Mucosa of descending colon (tissue), 3 donors: ENCODE measurements at regions not wholly inside any gene's neighbourhood (a gene's known extent, or its start where the extent isn't known, plus 50 kb on each side); places are given as distances from the start of the nearest gene placed in this dataset.
A peak's percentile ranks its signal among the peaks of the same experiment; 100 is the strongest.

Experiments
- ATAC-seq: fragments of 200-7000 bp; cut with Tn5 transposase; one replicate; pipeline ENCODE4 v1.9.1; 2020; ENCODE audit warnings: mild to moderate bottlenecking, moderate library complexity
- DNase-seq, 3 donors: peaks; one replicate each; pipeline ENCODE4 v3.0.0-alpha.2; 2020
- H3K36me3 ChIP-seq: fragments of 200-600 bp; one replicate; pipeline ENCODE4 v1.8.0; 2021; ENCODE audit warnings: low read depth, mild to moderate bottlenecking
- H3K4me1 ChIP-seq: fragments of 200-600 bp; one replicate; pipeline ENCODE4 v1.8.0; 2021; ENCODE audit warnings: low read depth, mild to moderate bottlenecking
- H3K4me3 ChIP-seq: fragments of 200-600 bp; one replicate; pipeline ENCODE4 v1.8.0; 2021; ENCODE audit warnings: mild to moderate bottlenecking
- H3K9me3 ChIP-seq: fragments of 200-600 bp; one replicate; pipeline ENCODE4 v1.8.0; 2021; ENCODE audit warnings: mild to moderate bottlenecking
- intact Hi-C, 2 donors: fragments of 100-400 bp; cut with DNase I in 1 of 2; cut with micrococcal nuclease in 1 of 2; formaldehyde crosslinking; loops; one replicate each; pipeline versions ENCODE4 v1.11.0 to v1.11.1; 2022; cut with DNase I, micrococcal nuclease
- TF ChIP-seq, protein P1 (sequence below): fragments of 200-600 bp; IDR thresholded peaks from one replicate; pipeline ENCODE4 v1.8.0; 2022; ENCODE audit warnings: antibody characterized with exemption, mild to moderate bottlenecking
- donor health status: DM: no; HTN: no; CAD: no; lungs with moderate emphysema.
- donor health status: DM: no; HTN: no; CAD: no.
- donor health status: DM: no; HTN: yes; CAD: no.

GRCh38 chr1:195428927-195429326, 1179.3 kb downstream of the KCNT2 start:
- H3K4me1 ChIP-seq: no peaks in the 10 kb centered on the region
- no peaks in the 10 kb centered on the region for H3K36me3 ChIP-seq
- intact Hi-C loops: no loop called here
- DNase-seq (no peak), ATAC-seq (no peak)
- TF ChIP-seq, protein P1, sequence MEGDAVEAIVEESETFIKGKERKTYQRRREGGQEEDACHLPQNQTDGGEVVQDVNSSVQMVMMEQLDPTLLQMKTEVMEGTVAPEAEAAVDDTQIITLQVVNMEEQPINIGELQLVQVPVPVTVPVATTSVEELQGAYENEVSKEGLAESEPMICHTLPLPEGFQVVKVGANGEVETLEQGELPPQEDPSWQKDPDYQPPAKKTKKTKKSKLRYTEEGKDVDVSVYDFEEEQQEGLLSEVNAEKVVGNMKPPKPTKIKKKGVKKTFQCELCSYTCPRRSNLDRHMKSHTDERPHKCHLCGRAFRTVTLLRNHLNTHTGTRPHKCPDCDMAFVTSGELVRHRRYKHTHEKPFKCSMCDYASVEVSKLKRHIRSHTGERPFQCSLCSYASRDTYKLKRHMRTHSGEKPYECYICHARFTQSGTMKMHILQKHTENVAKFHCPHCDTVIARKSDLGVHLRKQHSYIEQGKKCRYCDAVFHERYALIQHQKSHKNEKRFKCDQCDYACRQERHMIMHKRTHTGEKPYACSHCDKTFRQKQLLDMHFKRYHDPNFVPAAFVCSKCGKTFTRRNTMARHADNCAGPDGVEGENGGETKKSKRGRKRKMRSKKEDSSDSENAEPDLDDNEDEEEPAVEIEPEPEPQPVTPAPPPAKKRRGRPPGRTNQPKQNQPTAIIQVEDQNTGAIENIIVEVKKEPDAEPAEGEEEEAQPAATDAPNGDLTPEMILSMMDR: no peak
- no peaks in the 10 kb centered on the region for H3K9me3 ChIP-seq
- H3K4me3 ChIP-seq: no peak overlapping the region

DNA sequence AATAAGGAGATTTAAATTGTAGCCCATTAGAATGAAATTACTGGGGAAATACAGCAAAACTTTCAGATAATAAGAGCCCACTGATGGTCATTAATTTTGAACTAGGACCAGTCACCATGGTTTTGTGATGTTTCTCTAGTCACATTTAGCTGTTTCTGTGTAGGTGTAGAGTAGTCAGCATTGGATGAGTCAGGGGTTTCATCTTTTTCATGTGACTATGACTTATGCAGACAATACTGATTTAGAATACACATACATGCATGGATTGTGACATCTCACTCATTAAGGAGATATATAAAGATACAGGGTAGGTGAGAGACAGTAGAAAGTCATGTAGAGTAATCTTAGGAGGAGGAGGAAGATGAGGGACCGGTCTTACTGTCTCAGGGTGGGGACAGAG, 1192.7 kb downstream of the KCNT2 start:
- intact Hi-C loops: no loop called here
- no peaks in the 10 kb centered on the region for H3K36me3 ChIP-seq
- no peaks in the 10 kb centered on the region for H3K4me1 ChIP-seq
- TF ChIP-seq, protein P1: no peak
- no peak overlapping the region for H3K4me3 ChIP-seq
- ATAC-seq: no peak
- no peak for DNase-seq
- no peaks in the 10 kb centered on the region for H3K9me3 ChIP-seq

DNA sequence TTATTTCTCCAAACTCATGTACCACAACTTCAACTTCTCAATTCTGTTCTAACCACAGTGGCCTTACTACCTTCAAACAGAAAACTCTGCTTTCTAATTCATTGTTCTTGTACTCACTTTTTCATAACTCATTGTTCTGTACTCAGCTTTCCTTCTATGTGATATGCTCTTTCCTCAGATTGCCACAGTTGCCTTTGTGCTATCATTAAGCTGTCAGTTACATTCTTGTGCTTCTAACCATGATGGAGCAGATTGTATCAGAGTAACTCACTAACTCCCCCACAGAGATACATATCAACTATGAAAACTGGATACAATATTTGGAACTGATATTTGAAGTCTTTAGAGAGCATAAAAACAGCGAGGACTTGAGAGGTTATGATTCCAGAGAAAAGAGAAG, 1213.7 kb downstream of the KCNT2 start:
- no peaks in the 10 kb centered on the region for H3K36me3 ChIP-seq
- no peak for DNase-seq
- no peak overlapping the region for H3K4me3 ChIP-seq
- no peaks in the 10 kb centered on the region for H3K9me3 ChIP-seq
- H3K4me1 ChIP-seq: no peaks in the 10 kb centered on the region
- intact Hi-C loops: no loop called here
- ATAC-seq: no peak
- TF ChIP-seq, protein P1: no peak

GRCh38 chr1:195376190-195376589, 1232.0 kb downstream of the KCNT2 start:
- intact Hi-C loops: no loop called here
- ATAC-seq: no peak
- Histone ChIP-seq H3K36me3 (no peaks in the 10 kb centered on the region), H3K4me1 (no peaks in the 10 kb centered on the region), H3K9me3 (no peaks in the 10 kb centered on the region), H3K4me3 (no peak overlapping the region)
- DNase-seq: no peak
- TF ChIP-seq, protein P1: no peak

DNA sequence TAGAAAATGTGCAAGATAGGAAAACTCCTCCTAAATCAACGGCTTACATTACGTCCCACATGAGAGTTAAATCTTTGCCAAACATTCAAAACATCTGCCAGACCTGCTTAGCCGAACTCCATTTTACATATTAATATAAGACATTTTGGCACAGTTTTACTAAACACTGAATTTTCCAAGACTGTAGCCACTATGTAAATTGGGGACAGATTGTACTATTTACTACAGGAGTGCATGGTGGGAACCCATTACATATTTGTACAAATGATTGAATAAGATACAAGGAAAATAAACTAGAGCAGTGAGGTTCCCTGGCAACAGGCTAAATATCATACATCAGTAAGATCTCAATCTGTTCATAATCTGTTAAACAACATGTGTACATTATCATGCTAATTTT, 1234.4 kb downstream of the KCNT2 start:
- intact Hi-C loops: no loop called here
- no peaks in the 10 kb centered on the region for H3K36me3 ChIP-seq
- DNase-seq: no peak
- ATAC-seq: no peak
- no peaks in the 10 kb centered on the region for H3K4me1 ChIP-seq
- TF ChIP-seq, protein P1: no peak
- no peaks in the 10 kb centered on the region for H3K9me3 ChIP-seq
- no peak overlapping the region for H3K4me3 ChIP-seq

DNA sequence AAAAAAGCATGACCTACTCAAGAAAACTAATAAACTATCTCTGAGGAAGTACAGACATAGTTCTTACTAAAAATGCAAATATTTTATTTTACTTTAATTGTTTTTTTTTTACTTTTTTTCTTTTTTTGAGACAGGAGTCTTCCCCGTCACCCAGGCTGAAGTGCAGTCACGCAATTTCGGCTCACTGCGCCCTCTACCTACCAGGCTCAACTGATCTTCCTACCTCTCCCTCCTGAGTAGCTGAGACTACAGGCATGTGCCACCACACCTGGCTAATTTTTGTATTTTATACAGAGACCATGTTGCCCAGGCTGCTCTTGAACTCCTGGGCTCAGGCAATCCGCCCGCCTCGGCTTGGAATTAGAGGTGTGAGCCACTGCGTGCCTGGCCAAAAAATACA, 1263.1 kb downstream of the KCNT2 start:
- TF ChIP-seq, protein P1: no peak
- Histone ChIP-seq H3K4me3 (no peak overlapping the region), H3K9me3 (no peaks in the 10 kb centered on the region), H3K36me3 (no peaks in the 10 kb centered on the region), H3K4me1 (no peaks in the 10 kb centered on the region)
- no peak for ATAC-seq
- intact Hi-C loops: no loop called here
- peak in 1 of 3 donors; percentile 16 for DNase-seq
